ENCODE measurements at regions not wholly inside any gene's neighbourhood (a gene's known extent, or its start where the extent isn't known, plus 50 kb on each side); places are given as distances from the start of the nearest gene placed in this dataset.
"Not testable (repeated sequence)": the region's sequence is repeated elsewhere in the genome, so short reads cannot be mapped to it uniquely, and the experiment has no call there.

GRCh38 chr1:208332774-208333126 is 88.6 kb upstream of the PLXNA2 start:
- Histone ChIP-seq H3K4me1 (ENCODE audit: insufficient read depth, low read length) (no peaks in the 10 kb centered on the region), H3K36me3 (ENCODE audit: insufficient read depth, low read length) (no peaks in the 10 kb centered on the region), H3K9me3 (ENCODE audit: control insufficient read depth, insufficient read depth, low read length) (no peaks in the 10 kb centered on the region), H3K9ac (ENCODE audit: low read depth, low read length) (no peak overlapping the region)

GRCh38 chr1:208333676-208334075 is 89.5 kb upstream of the PLXNA2 start:
- H3K9me3 ChIP-seq (ENCODE audit: control insufficient read depth, insufficient read depth, low read length) = no peaks in the 10 kb centered on the region
- no peaks in the 10 kb centered on the region for H3K36me3 ChIP-seq (ENCODE audit: insufficient read depth, low read length)
- no peak overlapping the region for H3K9ac ChIP-seq (ENCODE audit: low read depth, low read length)
- H3K4me1 ChIP-seq (ENCODE audit: insufficient read depth, low read length) = no peaks in the 10 kb centered on the region

- Histone ChIP-seq H3K9ac (ENCODE audit: low read depth, low read length) (no peak overlapping the region), H3K9me3 (ENCODE audit: control insufficient read depth, insufficient read depth, low read length) (no peaks in the 10 kb centered on the region), H3K36me3 (ENCODE audit: insufficient read depth, low read length) (no peaks in the 10 kb centered on the region), H3K4me1 (ENCODE audit: insufficient read depth, low read length) (no peaks in the 10 kb centered on the region)
Observed at GRCh38 chr1:208335371-208336136, 91.4 kb upstream of the PLXNA2 start.

- H3K4me1 ChIP-seq (ENCODE audit: insufficient read depth, low read length) = no peaks in the 10 kb centered on the region
- no peak overlapping the region for H3K9ac ChIP-seq (ENCODE audit: low read depth, low read length)
- H3K9me3 ChIP-seq (ENCODE audit: control insufficient read depth, insufficient read depth, low read length) = no peaks in the 10 kb centered on the region
Observed at GRCh38 chr1:208336137-208336518, 91.9 kb upstream of the PLXNA2 start.

GRCh38 chr1:208339911-208340310 is 95.7 kb upstream of the PLXNA2 start:
- Histone ChIP-seq H3K9ac (ENCODE audit: low read depth, low read length) (no peak overlapping the region), H3K4me1 (ENCODE audit: insufficient read depth, low read length) (no peaks in the 10 kb centered on the region), H3K9me3 (ENCODE audit: control insufficient read depth, insufficient read depth, low read length) (no peaks in the 10 kb centered on the region), H3K36me3 (ENCODE audit: insufficient read depth, low read length) (no peaks in the 10 kb centered on the region)

More at GRCh38 chr1:208336137-208336518, 91.9 kb upstream of the PLXNA2 start:
- H3K36me3 ChIP-seq (ENCODE audit: insufficient read depth, low read length) = no peaks in the 10 kb centered on the region

- H3K4me1 ChIP-seq (ENCODE audit: insufficient read depth, low read length) = no peaks in the 10 kb centered on the region
- H3K9ac ChIP-seq (ENCODE audit: low read depth, low read length) = no peak overlapping the region
- no peaks in the 10 kb centered on the region for H3K36me3 ChIP-seq (ENCODE audit: insufficient read depth, low read length)
- H3K9me3 ChIP-seq (ENCODE audit: control insufficient read depth, insufficient read depth, low read length) = no peaks in the 10 kb centered on the region
Observed at GRCh38 chr1:208343226-208343625, 99.0 kb upstream of the PLXNA2 start.

GRCh38 chr1:208344202-208344857 is 100.1 kb upstream of the PLXNA2 start:
- H3K9ac ChIP-seq (ENCODE audit: low read depth, low read length) = no peak overlapping the region
- no peaks in the 10 kb centered on the region for H3K9me3 ChIP-seq (ENCODE audit: control insufficient read depth, insufficient read depth, low read length)

GRCh38 chr1:208347191-208347590 is 103.0 kb upstream of the PLXNA2 start:
- Histone ChIP-seq H3K4me1 (ENCODE audit: insufficient read depth, low read length) (0 out of 2 replicates have a peak, but pooled peaks cover 8% of the 10 kb centered on the region), H3K9me3 (ENCODE audit: control insufficient read depth, insufficient read depth, low read length) (no peaks in the 10 kb centered on the region), H3K36me3 (ENCODE audit: insufficient read depth, low read length) (no peaks in the 10 kb centered on the region), H3K9ac (ENCODE audit: low read depth, low read length) (no peak overlapping the region)

More at GRCh38 chr1:208344202-208344857, 100.1 kb upstream of the PLXNA2 start:
- Histone ChIP-seq H3K36me3 (ENCODE audit: insufficient read depth, low read length) (no peaks in the 10 kb centered on the region), H3K4me1 (ENCODE audit: insufficient read depth, low read length) (no peaks in the 10 kb centered on the region)

GRCh38 chr1:208349694-208350330 is 105.6 kb upstream of the PLXNA2 start:
- Histone ChIP-seq H3K36me3 (ENCODE audit: insufficient read depth, low read length) (no peaks in the 10 kb centered on the region), H3K9ac (ENCODE audit: low read depth, low read length) (no peak overlapping the region), H3K9me3 (ENCODE audit: control insufficient read depth, insufficient read depth, low read length) (no peaks in the 10 kb centered on the region), H3K4me1 (ENCODE audit: insufficient read depth, low read length) (0 out of 2 replicates have a peak, but pooled peaks cover 8% of the 10 kb centered on the region)

- Histone ChIP-seq H3K9ac (ENCODE audit: low read depth, low read length) (no peak overlapping the region), H3K4me1 (ENCODE audit: insufficient read depth, low read length) (peaks cover 17% of the 10 kb centered on the region), H3K9me3 (ENCODE audit: control insufficient read depth, insufficient read depth, low read length) (no peaks in the 10 kb centered on the region), H3K36me3 (ENCODE audit: insufficient read depth, low read length) (no peaks in the 10 kb centered on the region)
Observed at GRCh38 chr1:208350815-208351214, 106.6 kb upstream of the PLXNA2 start.

GRCh38 chr1:208351838-208352237 is 107.7 kb upstream of the PLXNA2 start:
- H3K9me3 ChIP-seq (ENCODE audit: control insufficient read depth, insufficient read depth, low read length) = no peaks in the 10 kb centered on the region
- H3K9ac ChIP-seq (ENCODE audit: low read depth, low read length) = no peak overlapping the region
- H3K36me3 ChIP-seq (ENCODE audit: insufficient read depth, low read length) = no peaks in the 10 kb centered on the region
- H3K4me1 ChIP-seq (ENCODE audit: insufficient read depth, low read length) = peaks cover 17% of the 10 kb centered on the region

GRCh38 chr1:208353797-208354196 is 109.6 kb upstream of the PLXNA2 start:
- H3K36me3 ChIP-seq (ENCODE audit: insufficient read depth, low read length); H3K9me3 ChIP-seq (ENCODE audit: control insufficient read depth, insufficient read depth, low read length); H3K9ac ChIP-seq (ENCODE audit: low read depth, low read length): not testable (repeated sequence)
- H3K4me1 ChIP-seq (ENCODE audit: insufficient read depth, low read length) = peaks cover 17% of the 10 kb centered on the region

GRCh38 chr1:208357644-208358507 is 113.7 kb upstream of the PLXNA2 start:
- H3K4me1 ChIP-seq (ENCODE audit: insufficient read depth, low read length) = peaks cover 9% of the 10 kb centered on the region
- H3K36me3 ChIP-seq (ENCODE audit: insufficient read depth, low read length) = no peaks in the 10 kb centered on the region
- H3K9me3 ChIP-seq (ENCODE audit: control insufficient read depth, insufficient read depth, low read length) = no peaks in the 10 kb centered on the region
- no peak overlapping the region for H3K9ac ChIP-seq (ENCODE audit: low read depth, low read length)

GRCh38 chr1:208358651-208359050 is 114.5 kb upstream of the PLXNA2 start:
- no peak overlapping the region for H3K9ac ChIP-seq (ENCODE audit: low read depth, low read length)
- H3K4me1 ChIP-seq (ENCODE audit: insufficient read depth, low read length) = peaks cover 9% of the 10 kb centered on the region
- H3K9me3 ChIP-seq (ENCODE audit: control insufficient read depth, insufficient read depth, low read length) = no peaks in the 10 kb centered on the region
- H3K36me3 ChIP-seq (ENCODE audit: insufficient read depth, low read length) = no peaks in the 10 kb centered on the region

Measured in ES-I3 (cell line).